ENCODE measurements at regions not wholly inside any gene's neighbourhood (a gene's known extent, or its start where the extent isn't known, plus 50 kb on each side); places are given as distances from the start of the nearest gene placed in this dataset.

DNA sequence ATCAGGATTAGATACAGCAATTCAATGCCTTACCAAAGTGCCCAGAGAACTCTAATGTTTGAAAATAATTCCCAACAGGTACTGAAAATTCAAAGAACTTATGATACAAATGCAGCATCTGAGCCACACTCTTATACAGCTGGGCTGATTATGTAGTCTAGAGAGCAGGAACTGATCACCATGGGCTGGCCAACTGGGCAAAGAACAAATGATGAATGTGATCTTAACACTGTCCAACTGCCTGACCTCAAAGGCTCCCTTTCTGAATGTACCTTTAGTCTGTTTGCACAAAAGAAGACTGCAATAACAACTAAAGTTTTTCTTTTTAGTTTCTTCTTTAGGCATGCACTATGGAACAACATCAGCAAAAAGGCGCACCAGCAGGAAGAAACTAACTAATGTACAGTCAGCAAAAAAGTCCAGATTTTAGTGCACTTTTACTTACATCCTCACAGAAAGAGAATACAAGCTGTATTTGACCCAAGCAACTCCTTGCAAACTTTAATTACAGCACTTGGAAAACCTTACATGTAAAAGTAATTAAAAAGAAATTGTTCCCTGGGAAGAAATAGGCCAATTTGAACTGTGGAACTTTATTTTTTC lies 1095.1 kb downstream of the IGSF11 start:
- no peak for DNase-seq (ENCODE audit: low read depth in 3 of 3)

DNA sequence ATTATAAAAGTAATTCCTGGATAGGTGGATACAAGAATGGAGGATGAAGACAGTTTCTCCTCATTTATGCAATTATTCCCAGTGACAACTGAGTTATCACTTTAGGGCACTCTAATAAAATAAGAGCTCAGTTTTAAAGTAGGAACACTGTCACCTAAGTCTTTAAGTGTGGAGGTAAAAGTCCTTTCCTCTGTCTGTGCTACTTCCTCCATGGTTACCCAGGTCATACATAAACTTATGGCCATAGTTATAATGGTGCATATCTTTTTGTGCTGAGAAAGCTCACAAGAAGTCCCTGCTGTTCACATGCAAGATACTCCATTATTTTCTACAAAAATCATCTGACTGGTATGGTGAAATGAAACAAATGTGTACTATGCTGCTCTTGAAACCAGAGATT lies 1093.6 kb downstream of the IGSF11 start:
- DNase-seq (ENCODE audit: low read depth in 3 of 3): no peak

DNA sequence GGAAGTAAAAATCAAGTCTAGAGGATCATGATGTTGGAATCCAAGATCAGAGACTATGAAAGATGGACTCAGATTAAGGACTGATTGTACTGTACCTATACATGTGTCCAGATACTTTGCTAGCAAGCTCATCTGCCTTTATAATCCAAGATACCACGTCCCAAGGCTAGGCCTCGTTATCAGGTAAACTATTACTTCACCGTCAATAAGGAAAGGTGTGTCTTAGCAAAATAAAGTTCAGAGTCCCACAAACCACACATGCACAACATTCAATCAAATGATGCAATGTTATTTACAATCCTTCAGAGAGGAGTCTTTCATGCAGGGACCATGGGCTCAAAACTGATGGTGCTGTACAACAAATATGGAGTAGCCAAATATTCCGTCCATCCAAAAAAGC lies 1092.9 kb downstream of the IGSF11 start:
- no peak for DNase-seq (ENCODE audit: low read depth in 3 of 3)

DNA sequence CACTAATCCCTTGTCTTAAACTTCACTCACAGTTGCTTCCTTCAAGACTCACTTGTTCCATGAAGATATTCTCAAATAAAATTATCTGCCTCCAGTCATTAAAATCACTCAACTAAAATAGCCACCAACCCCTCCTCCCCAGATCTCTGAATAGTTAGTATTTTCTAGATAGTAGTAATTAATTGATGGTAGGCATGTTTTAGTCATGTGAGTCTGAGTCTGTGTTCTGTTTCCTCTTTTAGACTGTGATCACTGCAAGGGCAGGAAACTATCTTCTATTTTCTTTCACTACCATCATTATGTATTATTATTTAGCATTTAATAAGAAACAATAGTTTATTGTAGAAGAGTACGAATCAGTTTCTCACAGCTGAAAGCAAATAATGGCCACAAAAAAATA lies 1080.5 kb downstream of the IGSF11 start:
- DNase-seq (ENCODE audit: low read depth in 3 of 3): no peak

DNA sequence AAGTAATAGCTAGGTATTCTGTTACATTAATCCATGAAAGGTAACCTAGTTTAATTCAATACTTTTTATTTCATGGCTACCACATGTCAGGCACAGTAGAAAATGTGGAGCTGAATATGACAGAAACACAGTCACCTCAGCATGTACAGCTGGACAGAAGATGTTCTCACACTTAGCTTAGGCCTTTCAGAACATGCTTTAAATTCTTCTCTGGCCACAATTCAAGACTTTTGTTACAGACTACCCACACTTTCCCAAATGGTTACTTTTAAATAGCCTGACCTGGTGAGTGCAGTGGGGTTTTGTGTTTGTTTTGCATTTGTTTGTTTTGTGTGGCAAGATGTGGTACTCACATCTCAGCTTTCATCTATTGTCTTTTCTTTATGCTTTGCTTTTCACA lies 1079.5 kb downstream of the IGSF11 start:
- DNase-seq (ENCODE audit: low read depth in 3 of 3): no peak

DNA sequence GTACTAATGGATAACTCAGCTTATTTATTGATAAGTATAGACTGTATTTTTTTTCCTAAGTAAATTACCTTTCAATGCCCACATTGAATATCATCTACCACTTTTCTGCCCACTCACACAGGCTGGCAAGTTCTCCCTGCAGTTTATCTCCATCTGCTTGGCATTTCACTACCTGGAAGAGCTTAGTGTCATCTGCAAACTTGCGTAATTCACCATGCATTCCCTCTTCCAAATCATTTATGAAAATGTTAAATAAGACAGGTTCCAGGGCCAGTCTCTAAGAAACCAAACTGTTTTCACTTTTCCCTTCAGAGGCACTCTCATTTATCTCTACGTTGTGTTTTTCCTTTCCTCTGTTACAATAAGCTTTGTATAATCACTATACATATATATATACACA lies 1076.6 kb downstream of the IGSF11 start:
- DNase-seq (ENCODE audit: low read depth in 3 of 3): no peak

- no peak for DNase-seq (ENCODE audit: low read depth in 3 of 3)
Measured at GRCh38 chr3:117962750-117963149, 1071.9 kb downstream of the IGSF11 start.

GRCh38 chr3:117963858-117964257 lies 1070.8 kb downstream of the IGSF11 start:
- DNase-seq (ENCODE audit: low read depth in 3 of 3): no peak

DNA sequence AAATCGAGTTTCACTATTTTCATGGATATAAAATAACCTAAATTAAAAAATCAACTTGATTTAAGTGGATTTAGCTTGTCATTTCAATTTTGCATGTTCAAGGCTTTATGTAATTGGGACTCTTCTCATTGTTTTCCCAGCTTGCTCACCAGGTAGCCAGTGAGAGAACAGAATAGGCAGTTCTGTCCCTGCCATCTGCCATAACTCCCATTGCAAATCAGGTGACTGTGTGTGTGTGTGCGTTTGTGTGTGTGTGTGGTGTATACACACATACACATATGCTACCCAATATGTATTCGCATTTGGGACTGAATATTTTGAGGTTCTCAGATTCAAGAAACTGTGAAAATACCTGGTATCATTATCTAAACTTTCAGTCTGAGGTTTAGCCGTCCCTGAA lies 1069.8 kb downstream of the IGSF11 start:
- DNase-seq (ENCODE audit: low read depth in 3 of 3): no peak

DNA sequence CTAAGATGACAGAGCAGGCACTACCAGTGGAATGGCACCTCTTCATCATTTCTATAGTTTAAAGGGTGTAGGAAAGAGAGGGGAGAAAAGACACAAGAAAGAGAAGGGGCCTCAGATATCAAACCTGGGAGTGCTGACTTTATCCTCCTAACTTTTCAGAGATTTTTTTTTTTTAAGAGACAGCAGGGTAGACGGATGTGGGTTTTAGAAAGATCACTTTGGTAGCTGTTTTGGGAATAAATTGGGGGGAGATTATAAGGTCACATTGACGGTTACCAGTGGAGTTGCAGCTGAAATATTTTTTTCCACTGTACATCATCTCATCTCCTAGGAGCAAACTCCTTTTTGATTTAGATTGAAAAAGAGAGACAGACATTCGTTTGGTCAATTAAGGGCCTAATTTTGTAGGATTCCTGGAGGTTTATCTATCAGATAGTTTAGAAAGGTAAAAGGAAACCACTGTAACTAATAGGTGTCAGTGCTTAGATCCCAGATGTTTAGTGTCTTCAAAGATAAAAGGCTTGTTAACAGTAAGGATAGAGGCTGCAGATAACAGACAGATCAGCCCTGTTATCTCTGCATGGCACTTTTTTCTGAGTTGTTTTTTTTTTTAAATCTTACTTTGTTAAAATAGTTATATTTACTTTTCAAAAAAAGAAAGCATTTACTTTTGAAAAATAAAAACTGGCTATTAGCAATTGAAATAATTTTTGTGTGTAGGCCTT lies 1057.0 kb downstream of the IGSF11 start:
- DNase-seq (ENCODE audit: low read depth in 3 of 3): no peak

DNA sequence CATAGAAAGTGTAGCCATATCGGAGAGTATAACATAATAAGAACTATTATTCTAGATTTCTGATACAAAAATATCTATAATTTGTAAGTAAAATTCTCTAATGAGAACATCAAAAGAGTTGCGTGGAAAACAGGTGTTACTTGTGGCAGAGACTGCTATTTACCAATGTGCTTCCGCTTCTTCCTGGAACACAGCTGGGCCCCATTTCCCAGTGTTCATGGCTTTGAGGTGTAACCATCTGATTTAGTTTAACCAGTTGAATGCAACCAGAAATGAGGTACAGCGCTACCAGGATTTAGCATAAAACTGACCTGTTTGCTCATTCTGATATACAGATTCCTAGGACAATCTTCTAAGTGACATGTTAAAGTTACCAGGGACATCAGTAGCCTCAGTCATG lies 1055.2 kb downstream of the IGSF11 start:
- DNase-seq (ENCODE audit: low read depth in 3 of 3): no peak

DNA sequence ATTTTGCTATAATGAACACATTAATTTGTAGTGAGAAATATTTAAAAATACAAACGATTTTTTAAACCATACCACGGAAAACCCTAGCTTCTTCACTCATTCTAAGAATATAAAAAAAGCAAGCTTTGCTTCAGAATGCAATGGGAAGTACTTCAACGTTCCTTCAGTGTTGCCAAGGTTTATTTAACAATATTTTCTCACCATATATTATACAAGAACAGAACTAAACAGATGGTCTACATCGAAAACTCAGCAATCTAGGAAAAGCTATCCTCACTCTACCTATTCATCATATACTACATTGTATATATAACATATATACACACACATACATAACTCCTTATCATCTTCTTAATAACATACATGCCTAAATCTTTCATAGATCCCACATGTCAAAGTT lies 1047.4 kb downstream of the IGSF11 start:
- DNase-seq (ENCODE audit: low read depth in 3 of 3): no peak

- DNase-seq (ENCODE audit: low read depth in 3 of 3): no peak
Measured at GRCh38 chr3:117989982-117990381, 1044.7 kb downstream of the IGSF11 start.

DNA sequence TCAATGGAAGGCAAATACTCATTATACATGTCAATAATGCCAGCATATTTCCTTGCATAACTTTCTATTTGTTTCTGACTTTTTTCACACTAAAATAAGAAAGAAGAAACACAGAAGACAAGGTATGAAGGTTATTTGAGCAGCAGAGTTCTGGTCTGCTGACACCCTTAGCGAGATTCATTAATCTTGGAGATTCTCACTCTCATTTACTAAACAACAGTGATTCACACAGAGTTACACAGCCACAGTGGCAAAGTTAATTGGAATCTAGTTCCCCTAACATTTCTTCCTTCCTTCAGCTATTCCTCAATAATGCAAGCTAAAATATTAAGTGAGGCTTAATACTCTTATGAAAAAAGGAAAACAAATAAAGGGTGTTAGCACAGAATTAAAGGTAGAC lies 1044.0 kb downstream of the IGSF11 start:
- DNase-seq (ENCODE audit: low read depth in 3 of 3): no peak

GRCh38 chr3:117995842-117996437 lies 1038.7 kb downstream of the IGSF11 start:
- no peak for DNase-seq (ENCODE audit: low read depth in 3 of 3)

DNA sequence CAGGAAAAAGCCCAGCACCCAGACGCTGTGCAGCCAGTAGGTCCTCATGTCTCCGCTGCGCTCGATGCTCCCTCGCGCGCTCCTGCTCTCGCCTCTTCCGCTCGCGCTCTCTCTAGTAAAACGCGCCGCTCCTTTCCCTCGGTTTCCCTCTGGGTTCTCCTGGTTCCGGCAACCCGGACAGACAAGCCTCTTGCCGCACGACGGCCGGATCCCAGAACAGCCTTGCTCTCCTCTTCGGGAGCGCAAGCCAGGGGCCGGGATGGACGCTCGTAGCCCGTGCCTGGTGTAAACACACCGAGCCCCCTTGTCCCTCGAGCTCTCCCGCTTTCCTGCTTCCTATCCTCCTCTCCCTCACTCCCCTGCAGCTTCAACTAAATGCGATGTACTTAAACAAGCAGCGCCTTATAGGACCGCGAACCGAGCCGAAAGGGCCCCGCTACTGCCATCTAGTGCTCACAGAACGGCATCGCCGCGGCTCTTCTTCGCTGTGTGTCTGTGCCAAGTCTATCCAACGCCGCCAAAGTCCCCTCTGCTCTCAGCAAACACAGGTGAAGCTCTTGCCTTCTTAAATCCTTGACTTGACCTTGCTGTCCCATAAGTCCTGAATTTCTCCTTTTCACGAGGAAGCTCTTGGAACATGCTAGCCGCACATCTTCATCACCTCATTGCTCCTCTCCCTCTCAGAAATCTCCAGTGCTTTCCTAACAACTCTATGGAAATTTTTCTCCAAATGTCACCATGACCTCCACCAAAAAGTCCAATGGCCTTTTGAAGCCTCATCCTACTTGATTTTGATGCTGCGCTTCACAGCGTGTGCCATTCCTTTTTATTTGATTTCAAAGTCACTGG lies 1037.2 kb downstream of the IGSF11 start:
- peak in 2 of 3 experiments; percentile 1 to 43 for DNase-seq (ENCODE audit: low read depth in 3 of 3)

GRCh38 chr3:117998071-117998470 lies 1036.6 kb downstream of the IGSF11 start:
- DNase-seq (ENCODE audit: low read depth in 3 of 3): no peak

DNA sequence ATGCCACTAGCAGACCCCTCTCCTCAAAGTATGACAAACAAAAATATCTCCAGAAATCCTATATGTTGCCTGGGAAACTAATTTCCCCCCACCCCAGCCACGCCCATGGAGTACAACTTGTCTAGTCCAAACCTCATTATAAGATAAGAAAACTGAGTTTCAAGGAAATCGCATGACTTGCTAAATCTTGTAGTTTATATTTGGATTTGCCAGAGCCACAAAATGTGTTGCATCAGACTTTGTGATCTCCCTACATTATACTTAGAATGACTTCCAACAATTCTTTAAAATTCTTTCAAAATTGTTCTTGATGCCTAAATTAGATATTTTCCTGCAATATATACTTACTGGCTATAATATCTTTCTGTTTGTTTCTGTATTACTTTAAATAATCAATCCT lies 1034.4 kb downstream of the IGSF11 start:
- DNase-seq (ENCODE audit: low read depth in 3 of 3): no peak

DNA sequence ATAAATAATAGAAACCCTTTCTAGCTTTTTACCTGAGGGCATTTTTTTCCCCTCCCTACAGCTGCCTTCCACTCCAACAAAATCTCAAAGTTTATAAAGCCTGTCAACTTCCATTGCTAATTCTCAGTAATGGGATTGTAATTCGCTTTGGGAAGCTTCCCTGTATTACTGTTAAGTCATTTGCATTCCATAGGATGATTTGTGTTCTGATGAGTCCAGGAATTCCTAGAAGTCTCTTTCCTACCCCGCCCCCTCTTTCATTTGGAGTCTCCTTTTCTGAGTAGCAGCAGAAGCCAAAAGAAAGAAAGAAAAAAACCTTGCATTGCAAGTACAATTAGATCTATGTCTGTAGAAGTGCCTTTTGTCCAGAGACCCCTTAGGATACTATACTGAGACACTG lies 1033.3 kb downstream of the IGSF11 start:
- no peak for DNase-seq (ENCODE audit: low read depth in 3 of 3)

DNA sequence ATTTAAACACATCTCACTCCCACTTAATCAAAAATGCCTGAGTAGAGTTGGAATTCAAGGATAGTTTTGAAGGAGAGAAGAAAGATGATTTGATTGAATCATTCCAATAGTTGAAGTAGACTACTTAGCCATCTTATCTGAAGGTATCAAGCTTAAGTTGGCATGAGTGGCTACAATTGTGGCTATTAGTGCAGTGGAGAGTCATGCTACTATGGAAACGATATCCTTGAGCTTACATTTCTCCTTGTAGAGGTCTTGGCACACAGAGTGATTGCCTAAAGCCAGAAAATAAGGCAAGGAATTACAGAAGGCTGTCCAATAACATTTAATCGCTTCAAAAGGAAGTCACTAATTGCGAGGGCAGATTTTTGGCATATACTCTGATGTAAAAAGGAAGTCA lies 1022.7 kb downstream of the IGSF11 start:
- DNase-seq (ENCODE audit: low read depth in 3 of 3): no peak

DNA sequence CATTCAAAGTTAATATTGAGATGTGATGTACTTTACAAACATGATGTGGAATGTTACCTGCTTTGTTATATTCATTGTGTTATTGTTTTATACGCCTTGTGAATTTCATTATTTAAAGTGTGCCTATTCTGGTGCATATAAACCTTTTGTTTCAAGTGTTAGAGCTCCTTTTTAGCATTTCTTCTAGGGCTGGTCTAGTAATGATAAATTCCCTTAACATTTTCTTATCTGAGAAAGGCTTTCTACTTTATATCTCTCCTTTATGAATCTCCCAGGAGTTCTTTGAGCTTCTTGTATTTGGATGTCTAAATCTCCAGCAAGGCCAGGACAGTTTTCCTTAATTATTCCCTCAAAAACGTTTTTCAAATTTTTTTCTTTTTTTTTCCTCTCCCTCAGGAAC lies 1005.6 kb downstream of the IGSF11 start:
- DNase-seq (ENCODE audit: low read depth in 3 of 3): no peak

GRCh38 chr3:118036215-118036614 lies 998.4 kb downstream of the IGSF11 start:
- DNase-seq (ENCODE audit: low read depth in 3 of 3): no peak

DNA sequence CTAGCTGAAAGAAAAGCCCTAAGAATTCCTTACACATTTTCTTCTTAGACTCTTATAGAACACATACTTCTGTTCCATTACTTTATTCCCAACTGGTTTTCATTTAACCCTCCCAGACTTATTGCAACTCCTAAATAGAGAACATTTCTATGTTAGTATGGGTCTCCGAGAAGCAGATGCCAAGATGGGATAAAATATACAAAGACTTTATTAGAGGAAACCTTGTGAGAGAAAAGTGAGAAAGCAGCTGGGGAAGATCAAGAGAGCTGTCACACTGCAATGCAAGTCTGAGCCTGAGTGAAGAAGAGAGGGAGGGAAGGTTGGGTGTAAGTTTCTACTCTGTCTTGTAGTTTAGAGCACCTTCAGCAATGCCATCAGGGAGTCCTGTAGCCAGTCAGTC lies 979.3 kb downstream of the IGSF11 start:
- DNase-seq (ENCODE audit: low read depth in 3 of 3): no peak
